ENCODE measurements at regions not wholly inside any gene's neighbourhood (a gene's known extent, or its start where the extent isn't known, plus 50 kb on each side); places are given as distances from the start of the nearest gene placed in this dataset.

- Histone ChIP-seq H3K9me3 (no peaks in the 10 kb centered on the region), H3K4me1 (no peaks in the 10 kb centered on the region), H3K27me3 (replicated peaks; ENCODE audit: control insufficient read depth, insufficient read depth, low read length) (no peaks in the 10 kb centered on the region), H3K36me3 (ENCODE audit: control insufficient read depth, insufficient read depth, low read length) (no peaks in the 10 kb centered on the region), H3K4me3 (ENCODE audit: low read depth, low read length) (no peak overlapping the region)
- intact Hi-C loops (cut with micrococcal nuclease; ENCODE audit: unreplicated experiment), result no loop called here
- H3K27ac Mint-ChIP-seq (ENCODE audit: unreplicated experiment), result no peak overlapping the region
- peaks cover 11% of the 10 kb centered on the region for H3K9me3 Mint-ChIP-seq (ENCODE audit: unreplicated experiment)
- BruUV-seq (replicated peaks), result no TSS peak
- TF ChIP-seq CTCF (IDR thresholded peaks at IDR 0.05; ENCODE audit: insufficient read depth in 1 of 2, low read depth in 1 of 2, low read length in 1 of 2, severe bottlenecking in 1 of 2, unreplicated experiment in 1 of 2), result no peak
- ChIA-PET POLR2A (no interaction called here), CTCF (no interaction called here)
- DNase-seq, result peak; percentile 39 to 42
- H3K27me3 Mint-ChIP-seq (ENCODE audit: insufficient read depth, unreplicated experiment), result peaks cover 9% of the 10 kb centered on the region
- no peaks in the 10 kb centered on the region for H3K36me3 Mint-ChIP-seq (ENCODE audit: insufficient read depth, unreplicated experiment)
- H3K4me3 Mint-ChIP-seq (ENCODE audit: unreplicated experiment), result no peak overlapping the region
- H3K4me1 Mint-ChIP-seq (ENCODE audit: low read depth, unreplicated experiment), result no peaks in the 10 kb centered on the region
Measured at GRCh38 chr22:33130473-33130872, 72.3 kb upstream of the SYN3 start.

- H3K4me3 ChIP-seq (ENCODE audit: low read depth, low read length), result no peak overlapping the region
- no peaks in the 10 kb centered on the region for H3K27me3 ChIP-seq (replicated peaks; ENCODE audit: control insufficient read depth, insufficient read depth, low read length)
- H3K36me3 ChIP-seq (ENCODE audit: control insufficient read depth, insufficient read depth, low read length), result no peaks in the 10 kb centered on the region
- peaks cover 9% of the 10 kb centered on the region for H3K27me3 Mint-ChIP-seq (ENCODE audit: insufficient read depth, unreplicated experiment)
- no peak for DNase-seq
- ChIA-PET CTCF (no interaction called here), POLR2A (no interaction called here)
- no peaks in the 10 kb centered on the region for H3K36me3 Mint-ChIP-seq (ENCODE audit: insufficient read depth, unreplicated experiment)
- no peaks in the 10 kb centered on the region for H3K9me3 ChIP-seq
- TF ChIP-seq CTCF (IDR thresholded peaks at IDR 0.05; ENCODE audit: insufficient read depth in 1 of 2, low read depth in 1 of 2, low read length in 1 of 2, severe bottlenecking in 1 of 2, unreplicated experiment in 1 of 2), result no peak
- peak overlapping the region; percentile 47 for H3K4me3 Mint-ChIP-seq (ENCODE audit: unreplicated experiment)
- peaks cover 11% of the 10 kb centered on the region for H3K9me3 Mint-ChIP-seq (ENCODE audit: unreplicated experiment)
- no peaks in the 10 kb centered on the region for H3K4me1 Mint-ChIP-seq (ENCODE audit: low read depth, unreplicated experiment)
- H3K27ac Mint-ChIP-seq (ENCODE audit: unreplicated experiment), result no peak overlapping the region
- H3K4me1 ChIP-seq, result no peaks in the 10 kb centered on the region
- intact Hi-C loops (cut with micrococcal nuclease; ENCODE audit: unreplicated experiment), result no loop called here
- no TSS peak for BruUV-seq (replicated peaks)
Measured at GRCh38 chr22:33129621-33130020, 71.4 kb upstream of the SYN3 start.

- no peaks in the 10 kb centered on the region for H3K36me3 Mint-ChIP-seq (ENCODE audit: insufficient read depth, unreplicated experiment)
- POLR2A ChIA-PET, result no interaction called here
- BruUV-seq (replicated peaks), result no TSS peak
- CTCF ChIA-PET, result interaction anchor here (0.6 to 1.3 kb wide), 3 partner anchors 47 to 108 kb away, joined by 3 to 18 read pairs (median 3); no protein-coding TSS in a partner anchor
- H3K27me3 Mint-ChIP-seq (ENCODE audit: insufficient read depth, unreplicated experiment), result peaks cover 16% of the 10 kb centered on the region
- no peak overlapping the region for H3K4me3 Mint-ChIP-seq (ENCODE audit: unreplicated experiment)
- H3K27ac Mint-ChIP-seq (ENCODE audit: unreplicated experiment), result no peak overlapping the region
- no peaks in the 10 kb centered on the region for H3K9me3 ChIP-seq
- no peaks in the 10 kb centered on the region for H3K4me1 Mint-ChIP-seq (ENCODE audit: low read depth, unreplicated experiment)
- H3K9me3 Mint-ChIP-seq (ENCODE audit: unreplicated experiment), result peaks cover 11% of the 10 kb centered on the region
- H3K4me3 ChIP-seq (ENCODE audit: low read depth, low read length), result no peak overlapping the region
- TF ChIP-seq CTCF (IDR thresholded peaks at IDR 0.05; ENCODE audit: insufficient read depth in 1 of 2, low read depth in 1 of 2, low read length in 1 of 2, severe bottlenecking in 1 of 2, unreplicated experiment in 1 of 2), result peak in 1 of 2 experiments; percentile 18
- H3K4me1 ChIP-seq, result no peaks in the 10 kb centered on the region
- H3K27me3 ChIP-seq (replicated peaks; ENCODE audit: control insufficient read depth, insufficient read depth, low read length), result no peaks in the 10 kb centered on the region
- no peaks in the 10 kb centered on the region for H3K36me3 ChIP-seq (ENCODE audit: control insufficient read depth, insufficient read depth, low read length)
- intact Hi-C loops (cut with micrococcal nuclease; ENCODE audit: unreplicated experiment), result loop anchor here (1.0 kb wide), 2 partner anchors 76 to 109 kb away; no protein-coding TSS in a partner anchor
- peak in 1 of 2 experiments; percentile 12 for DNase-seq
Measured at GRCh38 chr22:33126881-33127280, 68.7 kb upstream of the SYN3 start.

All from Caco-2 (cell line).